ENCODE measurements at regions not wholly inside any gene's neighbourhood (a gene's known extent, or its start where the extent isn't known, plus 50 kb on each side); places are given as distances from the start of the nearest gene placed in this dataset.

DNA sequence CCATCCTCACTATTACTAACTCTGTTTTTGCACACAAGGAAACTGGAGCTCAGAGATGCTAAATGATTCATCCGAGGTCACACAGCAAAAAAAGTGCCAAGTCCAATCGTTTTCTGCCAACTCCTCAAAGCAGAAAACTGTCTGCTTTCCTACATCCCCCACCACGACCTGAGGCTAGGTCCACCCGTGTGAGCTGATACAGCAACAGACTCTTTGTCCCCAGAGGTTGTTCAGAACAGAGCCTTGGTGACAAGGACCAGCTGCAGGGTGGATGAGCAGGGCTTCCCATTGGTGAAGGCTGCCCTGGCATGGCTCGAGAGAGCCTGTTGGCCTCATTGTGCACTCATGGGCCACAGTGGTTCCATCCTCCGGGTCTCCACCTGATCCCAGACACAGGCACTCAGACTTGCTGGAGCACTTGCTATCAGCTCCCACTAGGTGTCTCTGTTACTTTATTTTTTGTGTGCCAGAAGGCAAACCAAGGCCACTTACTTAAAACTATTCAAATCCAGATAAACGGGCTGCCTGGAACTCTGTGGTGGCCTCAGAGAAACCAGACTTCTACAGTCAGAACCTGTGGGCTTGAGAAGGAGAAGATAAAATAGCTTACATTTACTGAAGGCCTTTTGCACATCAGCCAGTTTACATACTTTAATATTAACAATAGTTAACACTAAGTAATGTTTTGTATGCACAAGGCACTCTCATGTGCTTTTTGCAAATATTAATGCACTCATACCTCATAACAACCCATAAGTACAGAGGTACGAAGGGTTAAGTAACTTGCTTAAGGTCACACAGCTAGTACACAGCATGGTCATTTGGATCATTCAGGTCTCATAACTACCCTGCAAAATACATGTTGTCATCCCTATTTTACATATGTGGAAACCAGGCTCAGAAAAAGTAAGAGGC, 62.9 kb upstream of the CTIF start:
- peak; percentile 38 for DNase-seq (ENCODE audit: low read depth)
- TF ChIP-seq CTCF (IDR thresholded peaks at IDR 0.05; ENCODE audit: control insufficient read depth, extremely low read depth, insufficient read depth), result peak; percentile 91
- H3K4me3 ChIP-seq (ENCODE audit: low read depth, low read length), result no peak overlapping the region

- no peak overlapping the region for H3K4me3 ChIP-seq (ENCODE audit: low read depth, low read length)
- TF ChIP-seq CTCF (IDR thresholded peaks at IDR 0.05; ENCODE audit: control insufficient read depth, extremely low read depth, insufficient read depth), result no peak
- DNase-seq (ENCODE audit: low read depth), result no peak
These were observed 64.6 kb upstream of the ZBTB7C start for GRCh38 chr18:48473816-48474215.

DNA sequence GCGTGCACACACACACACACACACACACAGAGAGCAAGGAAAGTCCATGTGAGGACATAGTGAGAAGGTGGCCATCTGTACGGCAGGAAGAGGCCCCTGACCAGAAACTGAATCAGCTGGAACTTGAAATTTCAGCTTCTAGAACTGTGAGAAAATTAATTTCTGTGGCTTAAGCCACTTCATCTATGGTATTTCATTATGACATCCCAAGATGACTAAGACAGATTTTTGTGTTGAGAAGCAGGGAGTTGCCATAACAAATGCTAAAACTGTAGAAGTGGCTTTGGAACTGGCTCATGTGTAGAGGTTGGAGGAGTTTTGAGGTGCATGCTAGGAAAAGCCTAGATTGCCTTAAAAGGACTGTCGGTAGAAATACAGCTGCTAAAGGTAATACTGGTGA, 63.4 kb upstream of the ZBTB7C start:
- no peak for DNase-seq (ENCODE audit: low read depth)
- no peak for TF ChIP-seq CTCF (IDR thresholded peaks at IDR 0.05; ENCODE audit: control insufficient read depth, extremely low read depth, insufficient read depth)
- H3K4me3 ChIP-seq (ENCODE audit: low read depth, low read length), result no peak overlapping the region

GRCh38 chr18:48470484-48471180, 61.4 kb upstream of the ZBTB7C start:
- no peak for TF ChIP-seq CTCF (IDR thresholded peaks at IDR 0.05; ENCODE audit: control insufficient read depth, extremely low read depth, insufficient read depth)
- H3K4me3 ChIP-seq (ENCODE audit: low read depth, low read length), result no peak overlapping the region
- no peak for DNase-seq (ENCODE audit: low read depth)

DNA sequence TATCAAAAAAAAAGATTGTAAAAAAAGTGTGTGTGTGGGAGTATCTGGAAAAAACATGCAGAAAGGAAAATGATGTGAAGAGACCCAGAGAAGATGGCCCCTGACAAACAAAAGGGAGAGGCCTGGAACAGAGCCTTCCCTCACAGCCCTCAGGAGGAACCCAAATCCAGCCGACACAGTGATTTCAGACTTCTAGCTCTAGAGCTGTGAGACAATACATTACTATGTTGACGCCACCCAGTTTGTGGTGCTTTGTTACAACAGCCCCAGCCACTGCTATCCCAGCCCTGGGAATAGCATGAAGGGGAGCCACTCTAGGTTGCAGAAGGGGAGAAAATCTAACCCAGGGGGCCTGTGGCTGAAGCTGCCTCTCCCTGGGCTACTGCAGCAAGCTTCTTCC, 59.0 kb upstream of the ZBTB7C start:
- DNase-seq (ENCODE audit: low read depth), result no peak
- no peak overlapping the region for H3K4me3 ChIP-seq (ENCODE audit: low read depth, low read length)
- TF ChIP-seq CTCF (IDR thresholded peaks at IDR 0.05; ENCODE audit: control insufficient read depth, extremely low read depth, insufficient read depth), result no peak

GRCh38 chr18:48467231-48467630, 58.0 kb upstream of the ZBTB7C start:
- DNase-seq (ENCODE audit: low read depth), result no peak
- TF ChIP-seq CTCF (IDR thresholded peaks at IDR 0.05; ENCODE audit: control insufficient read depth, extremely low read depth, insufficient read depth), result no peak
- no peak overlapping the region for H3K4me3 ChIP-seq (ENCODE audit: low read depth, low read length)

Measured in LNCaP clone FGC (cell line).